Suppressor macrophage (primary cell): ENCODE measurements at regions not wholly inside any gene's neighbourhood (a gene's known extent, or its start where the extent isn't known, plus 50 kb on each side); places are given as distances from the start of the nearest gene placed in this dataset.

Source experiments
- DNase-seq, 4 experiments: peaks; one replicate each; pipeline ENCODE4 v3.0.0-alpha.2; 2020 to 2022

DNA sequence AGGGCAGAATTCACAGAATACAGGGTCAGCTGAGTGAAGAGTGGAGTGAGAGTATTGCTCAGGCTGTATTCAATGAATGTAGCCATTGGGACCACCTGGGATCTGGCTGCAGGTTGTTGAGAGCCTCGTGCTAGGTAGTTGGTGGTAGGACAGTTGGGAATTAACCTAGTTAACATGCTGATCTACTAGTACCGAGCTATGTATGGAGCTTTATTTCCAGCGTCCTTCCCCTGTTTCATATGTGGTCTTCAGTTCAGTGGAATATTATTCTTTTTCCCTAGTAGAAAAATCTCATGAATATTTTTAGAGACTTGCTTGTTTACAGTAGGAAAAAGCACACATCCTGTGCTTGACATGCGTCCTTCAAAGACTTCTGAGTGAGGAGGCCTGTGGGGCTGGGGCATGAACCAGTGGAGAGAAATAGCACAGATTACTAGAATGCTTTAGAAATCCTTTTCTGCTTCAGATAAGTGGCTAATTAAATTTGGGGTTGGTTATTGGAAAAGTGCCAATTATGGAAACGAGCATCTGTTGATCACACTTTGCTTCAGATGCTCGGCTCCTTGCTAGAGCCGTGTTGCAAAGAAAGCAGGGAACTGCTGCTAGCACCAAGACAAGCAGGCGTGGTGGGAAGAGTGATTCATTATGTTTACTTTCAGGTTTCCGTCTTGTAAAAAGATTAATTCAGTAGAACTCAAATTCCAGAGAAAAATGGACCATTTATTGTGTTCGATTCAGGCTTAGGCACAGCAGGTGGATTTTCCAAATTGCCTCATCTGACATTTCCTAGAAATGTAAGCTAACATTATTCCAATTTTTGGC is 53.6 kb downstream of the ARF6 start:
- DNase-seq, result no peak

GRCh38 chr14:49947506-49947905 is 54.6 kb downstream of the ARF6 start:
- no peak for DNase-seq

GRCh38 chr14:49950275-49951228 is 57.7 kb downstream of the ARF6 start:
- DNase-seq, result no peak

GRCh38 chr14:49951229-49951607 is 58.3 kb downstream of the ARF6 start:
- no peak for DNase-seq

- no peak for DNase-seq
Measured at GRCh38 chr14:49951691-49952345, 58.9 kb downstream of the ARF6 start.

- DNase-seq, result no peak
Measured at GRCh38 chr14:49953196-49953595, 60.3 kb downstream of the ARF6 start.

DNA sequence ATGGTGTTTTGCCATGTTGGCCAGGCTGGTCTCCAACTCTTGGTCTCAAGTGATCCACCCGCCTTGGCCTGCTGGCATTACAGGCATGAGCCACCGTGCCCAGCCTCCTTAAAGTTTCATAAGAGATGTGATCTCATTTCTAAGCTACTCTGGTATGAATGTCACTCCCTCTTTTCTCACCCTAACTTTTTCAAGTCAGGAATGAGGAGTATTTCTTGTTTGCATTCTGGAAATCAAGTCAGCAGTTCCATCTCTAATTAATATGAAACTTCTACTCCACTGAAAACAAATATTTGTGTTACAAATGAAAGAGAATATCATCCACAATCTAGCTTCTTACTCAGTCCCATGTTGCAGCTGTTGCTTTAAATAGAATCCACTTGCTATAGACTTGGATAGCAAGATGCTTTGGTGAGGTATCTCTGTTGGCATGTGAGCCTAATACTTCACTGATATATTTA is 61.3 kb downstream of the ARF6 start:
- peak in 2 of 4 experiments; percentile 24 to 30 for DNase-seq

- DNase-seq, result no peak
Measured at GRCh38 chr14:49955024-49955423, 62.1 kb downstream of the ARF6 start.

DNA sequence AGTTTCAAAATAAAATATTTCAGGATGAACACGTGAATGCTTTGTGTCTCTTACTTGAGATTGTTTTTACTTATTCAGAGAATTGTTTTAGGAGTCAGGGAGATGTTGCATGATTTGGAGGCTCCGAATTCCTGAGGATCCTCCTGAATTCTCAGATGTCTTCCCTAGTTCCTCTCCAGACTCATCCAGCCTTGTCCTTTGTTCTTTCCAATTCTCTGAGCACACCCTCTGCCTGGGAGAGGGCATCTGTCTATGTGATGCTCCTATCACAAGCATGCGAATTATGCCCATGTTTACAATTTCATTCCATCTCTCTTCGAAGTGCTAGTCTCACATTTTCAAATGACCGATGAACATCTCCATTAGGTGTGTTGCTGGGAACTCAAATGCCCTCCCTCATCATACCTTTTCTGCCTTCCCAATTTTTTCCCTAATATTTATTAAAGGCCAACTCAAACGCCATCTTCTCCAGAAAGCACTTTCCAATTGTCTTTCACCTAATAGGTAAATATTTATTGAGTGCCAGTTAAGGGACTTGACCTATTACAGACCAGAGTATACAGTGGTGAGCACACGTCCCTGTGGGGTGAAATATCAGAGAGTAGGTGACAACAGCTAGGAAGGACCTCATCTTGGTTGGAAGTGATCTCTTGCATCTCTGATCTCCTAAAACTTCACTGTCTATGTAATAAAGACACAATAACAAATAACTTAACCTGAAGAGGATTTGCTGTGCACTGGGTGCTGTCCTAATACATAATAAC is 64.4 kb downstream of the ARF6 start:
- no peak for DNase-seq

DNA sequence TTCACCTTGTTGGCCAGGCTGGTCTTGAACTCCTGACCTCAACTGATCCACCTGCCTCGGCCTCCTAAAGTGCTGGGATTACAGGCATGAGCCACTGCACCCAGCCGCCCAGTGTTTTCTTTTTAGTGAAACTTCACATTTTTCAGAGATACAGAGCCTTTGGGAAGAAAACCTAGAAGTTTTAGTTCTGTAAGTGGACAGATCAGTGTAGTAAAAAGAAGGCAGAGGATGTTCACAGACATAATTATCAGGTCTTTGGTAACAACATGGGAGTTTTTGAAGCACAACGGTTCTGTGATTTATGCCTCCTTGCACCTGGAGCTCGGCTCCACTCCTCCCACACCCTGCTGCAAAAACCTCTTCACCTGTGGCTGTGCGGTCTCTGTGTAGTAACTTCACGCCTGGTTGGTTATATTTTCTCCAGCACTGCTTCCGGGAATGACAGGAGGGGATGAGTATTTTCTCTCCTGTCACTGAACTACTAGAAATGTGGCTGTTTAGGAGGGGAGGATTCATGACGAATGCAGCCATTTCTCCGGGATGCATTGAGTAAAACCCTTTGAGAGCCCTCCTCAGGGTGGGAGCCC is 67.0 kb downstream of the ARF6 start:
- DNase-seq, result no peak

DNA sequence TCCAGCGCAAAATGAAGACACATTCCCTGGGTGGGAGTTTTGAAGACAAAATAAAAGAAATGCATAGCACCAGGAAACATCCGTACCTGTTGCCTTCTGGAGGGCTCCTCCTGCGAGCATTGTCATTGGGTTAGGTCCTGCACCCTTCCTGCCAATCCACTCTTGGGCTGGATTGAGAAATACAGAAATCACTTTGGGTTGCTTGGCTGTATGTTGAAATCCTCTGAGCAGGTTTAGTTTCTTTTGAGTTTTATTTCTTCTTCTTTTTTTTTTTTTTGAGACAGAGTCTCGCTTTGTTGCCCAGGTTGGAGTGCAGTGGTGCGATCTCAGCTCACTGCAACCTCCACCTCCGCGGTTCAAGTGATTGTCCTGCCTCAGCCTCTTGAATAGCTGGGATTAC is 67.6 kb downstream of the ARF6 start:
- DNase-seq, result peak in 1 of 4 experiments; percentile 32

- no peak for DNase-seq
Measured at GRCh38 chr14:49961270-49962222, 68.7 kb downstream of the ARF6 start.

DNA sequence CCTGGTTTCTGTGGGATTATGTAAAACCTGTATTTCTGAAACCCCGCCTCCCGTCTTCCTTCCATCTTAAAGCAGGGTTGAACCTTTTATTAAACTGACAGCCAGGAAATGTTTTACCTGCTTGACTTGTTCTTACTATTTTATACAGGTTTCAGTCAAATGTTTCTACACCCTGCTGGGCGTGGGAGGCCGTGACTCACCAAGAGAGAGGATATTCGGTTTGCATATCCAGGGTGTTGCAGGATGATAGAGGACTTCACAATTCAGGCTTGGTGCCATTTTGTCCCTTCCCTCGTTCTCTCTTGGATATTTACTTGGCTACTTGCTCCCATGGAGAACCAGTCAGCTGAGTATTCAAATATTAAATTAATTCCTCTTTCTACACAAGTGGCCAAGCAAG is 69.7 kb downstream of the ARF6 start:
- peak in 3 of 4 experiments; percentile 22 to 42 (median 29) for DNase-seq

GRCh38 chr14:49965068-49965651 is 72.3 kb downstream of the ARF6 start:
- peak in 3 of 4 experiments; percentile 21 to 50 (median 39) for DNase-seq

DNA sequence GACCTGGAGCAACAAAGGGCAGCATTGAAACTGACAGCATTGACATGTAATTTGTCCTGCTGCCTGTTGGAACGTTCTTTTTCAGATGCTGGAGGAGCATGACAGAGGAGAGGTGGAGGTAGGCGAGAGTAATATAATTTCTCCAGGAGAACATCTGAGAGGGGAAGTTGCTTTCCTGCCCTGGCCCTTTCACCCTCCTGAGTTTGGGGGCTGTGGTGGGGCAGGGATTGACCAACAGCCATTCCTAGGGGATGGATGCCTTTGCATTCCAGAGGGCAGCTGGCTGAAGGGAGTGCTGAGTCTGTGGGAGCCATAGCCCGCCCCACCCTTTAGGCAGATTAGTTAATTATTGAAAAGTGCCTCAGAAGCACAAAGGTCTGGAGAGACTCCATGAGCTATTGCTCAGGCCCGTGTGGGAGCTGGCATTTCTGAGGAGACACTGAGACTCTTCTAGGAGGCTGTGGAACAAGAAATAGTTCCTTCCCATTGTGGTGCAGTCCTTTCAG is 73.5 kb downstream of the ARF6 start:
- peak in 1 of 4 experiments; percentile 15 for DNase-seq

DNA sequence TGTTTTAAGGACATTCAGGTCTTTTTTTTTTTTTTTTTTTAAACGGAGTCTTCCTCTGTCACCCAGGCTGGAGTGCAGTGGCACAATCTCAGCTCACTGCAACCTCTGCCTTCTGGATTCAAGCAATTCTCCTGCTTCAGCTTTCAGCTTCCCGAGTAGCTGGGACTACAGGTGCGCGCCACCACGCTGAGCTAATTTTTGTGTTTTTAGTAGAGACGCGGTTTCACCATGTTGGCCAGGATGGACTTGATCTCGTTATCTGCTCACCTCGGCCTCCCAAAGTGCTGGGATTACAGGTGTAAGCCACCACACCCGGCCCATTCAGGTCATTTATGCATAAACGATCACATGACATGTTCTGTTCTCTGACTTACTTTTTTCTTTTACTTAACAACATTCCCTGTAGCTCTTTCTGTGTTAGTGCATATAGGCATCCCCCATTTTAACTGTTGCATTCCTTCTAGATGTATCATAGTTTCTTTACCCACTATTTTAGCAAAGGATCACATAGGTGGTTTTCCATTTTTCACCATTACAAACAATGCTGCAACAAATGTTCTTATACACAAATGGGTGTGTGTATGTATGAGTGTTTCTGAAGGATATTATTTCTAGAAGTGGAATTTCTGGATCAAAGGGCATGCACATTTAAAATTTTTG is 74.2 kb downstream of the ARF6 start:
- no peak for DNase-seq

DNA sequence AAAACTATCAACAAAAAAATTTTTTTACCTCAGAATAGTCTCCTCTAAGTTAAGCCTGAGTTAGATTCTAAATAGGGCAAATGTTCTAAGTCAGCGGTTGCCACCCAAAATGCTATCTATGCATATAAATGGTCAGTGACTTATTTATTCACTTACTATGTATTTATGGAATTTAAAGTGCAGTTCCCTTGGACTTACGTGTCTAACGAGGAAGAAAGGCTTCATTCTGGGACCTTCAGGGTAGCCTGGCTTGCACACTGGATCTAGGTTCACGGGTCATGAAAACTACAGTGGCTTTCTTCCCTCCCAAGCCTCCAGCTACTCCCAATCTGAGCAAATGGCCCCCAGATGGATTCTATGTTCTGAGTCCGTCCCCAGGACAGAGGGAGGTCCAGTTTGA is 77.1 kb downstream of the ARF6 start:
- DNase-seq, result no peak

- DNase-seq, result peak; percentile 39 to 78 (median 60)
Measured at GRCh38 chr14:49970474-49971147, 77.7 kb downstream of the ARF6 start.
